ENCODE measurements at regions not wholly inside any gene's neighbourhood (a gene's known extent, or its start where the extent isn't known, plus 50 kb on each side); places are given as distances from the start of the nearest gene placed in this dataset.

GRCh38 chr1:38558500-38559445 is 300.8 kb downstream of the RRAGC start:
- TF ChIP-seq CTCF (IDR thresholded peaks at IDR 0.05 in 8 of 11, conservative IDR thresholded peaks at IDR 0.05 in 3 of 11) (no peak), POLR2A (IDR thresholded peaks at IDR 0.05) (no peak)

Measured in spleen (tissue), 7 donors.